Pancreas (tissue), 10 donors: ENCODE measurements at regions not wholly inside any gene's neighbourhood (a gene's known extent, or its start where the extent isn't known, plus 50 kb on each side); places are given as distances from the start of the nearest gene placed in this dataset.

Experiments
- ATAC-seq, 4 donors: fragments of 200-7000 bp; cut with Tn5 transposase; one replicate each; pipeline versions ENCODE4 v1.8.0 to v1.9.1; 2020; ENCODE audit warnings: mild to moderate bottlenecking in 4 of 4, moderate library complexity in 4 of 4
- DNase-seq, 6 donors: peaks; one replicate each; pipeline ENCODE4 v3.0.0-alpha.2; 2020
- FAIRE-seq: peaks from 2 replicates; lab custom pipeline; 2012; peaks lifted over from hg19 to GRCh38; lab: Jason Lieb, UNC
- H3K27ac ChIP-seq, 4 donors: fragments of 200-600 bp; sonication (generic); 1 replicate in 3 of 4; 2 replicates in 1 of 4; pipeline versions ENCODE4 v1.5.0 to v1.8.0; 2020
- H3K27me3 ChIP-seq, 4 donors: fragments of 200-600 bp; one replicate each; pipeline ENCODE4 v1.8.0; 2021
- H3K36me3 ChIP-seq, 3 donors: fragments of 200-600 bp; sonication (generic) in 1 of 3; one replicate each; pipeline versions ENCODE4 v1.5.0 to v1.8.0; 2020 to 2021
- H3K4me1 ChIP-seq, 3 donors: fragments of 200-600 bp; one replicate each; pipeline ENCODE4 v1.8.0; 2021
- H3K4me3 ChIP-seq, 4 donors: fragments of 200-600 bp; sonication (generic) in 2 of 4; one replicate each; pipeline versions ENCODE4 v1.5.0 to v1.8.0; 2020 to 2021
- H3K9me3 ChIP-seq, 4 donors: fragments of 200-600 bp; one replicate each; pipeline ENCODE4 v1.8.0; 2021
- WGBS, 2 donors: extraction: QIAGEN DNeasy Blood & Tissue Kit; methylation state at CpG; one replicate each; pipeline ENCODE4 v1.1.7; 2013; 5-methylcytosine and 5-hydroxymethylcytosine counted together
- intact Hi-C, 3 donors: fragments of 100-400 bp; cut with DNase I; formaldehyde crosslinking; loops; one replicate each; pipeline versions ENCODE4 v1.11.1 to v1.14.2; 2022
- TF ChIP-seq, protein P1 (sequence below), 4 donors: fragments of 200-600 bp; sonication (generic) in 3 of 4; IDR thresholded peaks; one replicate each; pipeline versions ENCODE4 v1.5.0 to v1.8.0; 2021; ENCODE audit warnings: antibody characterized with exemption in 4 of 4
- donor health status: healthy with polysubstance abuse.
- donor health status: DM: no; HTN: no; CAD: no; lungs with moderate emphysema.
- donor health status: DM: no; HTN: no; CAD: no.
- donor health status: control.
- donor health status: control.
- donor health status: Bipolar disorder and iron deficiency.
- donor health status: DM: yes; HTN: yes; CAD: no.
- donor health status: DM: no; HTN: no; CAD: no.
- donor health status: DM: no; HTN: no; CAD: no.
- donor health status: DM: yes; HTN: yes; CAD: no.

DNA sequence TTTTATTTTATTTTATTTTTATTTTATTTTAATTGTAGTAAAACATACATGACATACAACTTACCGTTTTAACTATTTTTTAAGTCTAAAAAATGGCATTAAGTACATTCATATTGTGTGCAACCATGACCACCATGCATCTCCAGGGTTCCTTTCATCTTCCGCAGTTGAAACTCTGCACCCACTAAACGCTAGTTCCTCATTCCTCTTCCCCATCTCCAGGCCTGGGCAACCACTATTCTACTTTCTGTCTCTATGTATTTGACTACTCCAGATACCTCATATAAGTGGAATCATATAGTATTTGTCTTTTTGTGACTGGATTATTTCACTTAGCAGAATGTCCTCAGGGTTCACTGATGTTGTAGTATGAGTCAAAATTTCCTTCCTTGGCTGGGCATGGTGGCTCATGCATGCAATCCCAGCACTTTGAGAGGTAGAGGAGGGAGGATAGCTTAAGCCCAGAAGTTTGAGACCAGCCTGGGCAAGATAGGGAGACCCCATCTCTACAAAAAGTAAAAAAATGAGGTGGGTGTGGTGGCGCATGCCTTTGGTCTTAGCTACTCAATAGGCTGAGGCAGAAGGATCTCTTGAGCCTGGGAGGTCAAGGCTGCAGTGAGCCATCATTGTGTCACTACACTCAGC is 55.7 kb upstream of the ZNF507 start:
- no peak for FAIRE-seq
- Histone ChIP-seq H3K4me1 (no peaks in the 10 kb centered on the region), H3K27ac (no peak overlapping the region), H3K4me3 (no peak overlapping the region), H3K27me3 (no peaks in the 10 kb centered on the region), H3K36me3 (no peaks in the 10 kb centered on the region), H3K9me3 (no peaks in the 10 kb centered on the region)
- ATAC-seq: no peak
- intact Hi-C loops: no loop called here
- WGBS, 2 donors: 71 to 78% methylated on average over 4 of the region's 4 CpGs
- DNase-seq: no peak
- TF ChIP-seq, protein P1, sequence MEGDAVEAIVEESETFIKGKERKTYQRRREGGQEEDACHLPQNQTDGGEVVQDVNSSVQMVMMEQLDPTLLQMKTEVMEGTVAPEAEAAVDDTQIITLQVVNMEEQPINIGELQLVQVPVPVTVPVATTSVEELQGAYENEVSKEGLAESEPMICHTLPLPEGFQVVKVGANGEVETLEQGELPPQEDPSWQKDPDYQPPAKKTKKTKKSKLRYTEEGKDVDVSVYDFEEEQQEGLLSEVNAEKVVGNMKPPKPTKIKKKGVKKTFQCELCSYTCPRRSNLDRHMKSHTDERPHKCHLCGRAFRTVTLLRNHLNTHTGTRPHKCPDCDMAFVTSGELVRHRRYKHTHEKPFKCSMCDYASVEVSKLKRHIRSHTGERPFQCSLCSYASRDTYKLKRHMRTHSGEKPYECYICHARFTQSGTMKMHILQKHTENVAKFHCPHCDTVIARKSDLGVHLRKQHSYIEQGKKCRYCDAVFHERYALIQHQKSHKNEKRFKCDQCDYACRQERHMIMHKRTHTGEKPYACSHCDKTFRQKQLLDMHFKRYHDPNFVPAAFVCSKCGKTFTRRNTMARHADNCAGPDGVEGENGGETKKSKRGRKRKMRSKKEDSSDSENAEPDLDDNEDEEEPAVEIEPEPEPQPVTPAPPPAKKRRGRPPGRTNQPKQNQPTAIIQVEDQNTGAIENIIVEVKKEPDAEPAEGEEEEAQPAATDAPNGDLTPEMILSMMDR (IDR thresholded peaks at IDR 0.05): no peak

DNA sequence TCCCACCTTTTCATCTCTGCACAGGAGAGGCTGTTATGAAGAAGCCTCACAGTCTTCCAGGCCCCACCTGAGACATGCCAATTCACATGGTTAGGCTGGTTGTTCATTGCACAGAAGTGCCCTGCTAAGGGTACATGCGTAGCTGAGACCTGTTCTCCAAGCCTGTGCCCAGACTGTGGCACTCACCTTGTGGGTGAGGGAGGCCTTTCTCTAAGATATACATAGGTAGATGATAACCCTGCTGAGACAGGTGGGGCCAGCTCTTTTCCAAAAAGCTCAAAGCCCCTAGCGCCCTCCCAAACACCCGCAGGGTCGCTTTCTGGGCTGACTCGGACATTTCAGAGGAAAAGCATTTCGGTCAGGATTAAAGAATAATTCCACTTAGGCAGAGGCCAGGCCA is 53.5 kb upstream of the ZNF507 start:
- ATAC-seq: no peak
- Histone ChIP-seq H3K4me1 (no peaks in the 10 kb centered on the region), H3K36me3 (no peaks in the 10 kb centered on the region), H3K9me3 (no peaks in the 10 kb centered on the region), H3K27ac (no peak overlapping the region), H3K4me3 (no peak overlapping the region), H3K27me3 (no peaks in the 10 kb centered on the region)
- WGBS, 2 donors: 91 to 92% methylated on average over 6 of the region's 6 CpGs
- FAIRE-seq: no peak
- intact Hi-C loops: no loop called here
- TF ChIP-seq, protein P1 (IDR thresholded peaks at IDR 0.05): no peak
- DNase-seq: no peak

DNA sequence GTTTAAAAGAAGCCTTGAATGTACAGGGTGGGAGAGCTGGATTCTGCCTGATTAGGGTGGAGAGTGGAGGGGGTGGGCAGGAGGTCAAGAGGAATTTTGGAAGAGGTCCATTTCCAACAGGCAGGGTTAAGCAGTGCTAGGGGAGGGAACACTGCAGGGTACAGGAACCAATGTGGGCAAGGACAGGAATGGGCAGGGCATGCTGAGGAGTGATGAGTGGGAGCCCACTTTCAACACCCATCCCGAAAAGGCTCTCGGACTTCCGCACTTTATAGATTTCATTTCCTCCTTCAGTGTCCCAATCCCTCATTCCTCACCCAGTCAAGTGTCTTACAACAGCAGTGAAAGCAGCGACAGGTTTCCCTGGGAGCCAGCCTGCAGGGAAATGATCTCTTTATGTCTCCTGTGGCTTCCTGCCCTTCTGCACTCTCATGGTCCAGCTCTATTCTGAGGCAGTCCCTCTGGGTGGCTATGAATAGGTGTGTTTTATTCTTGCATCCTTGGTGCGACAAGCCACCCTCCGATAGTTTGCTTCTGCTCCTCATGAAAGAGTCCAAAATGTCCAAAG is 50.5 kb upstream of the ZNF507 start:
- Histone ChIP-seq H3K9me3 (no peaks in the 10 kb centered on the region), H3K27me3 (no peaks in the 10 kb centered on the region), H3K27ac (no peak overlapping the region), H3K4me1 (no peaks in the 10 kb centered on the region), H3K4me3 (no peak overlapping the region), H3K36me3 (no peaks in the 10 kb centered on the region)
- 75 to 82% methylated on average over 6 of the region's 6 CpGs for WGBS, 2 donors
- intact Hi-C loops: no loop called here
- no peak for FAIRE-seq
- TF ChIP-seq, protein P1 (IDR thresholded peaks at IDR 0.05): no peak
- no peak for DNase-seq
- no peak for ATAC-seq
